ENCODE measurements at regions not wholly inside any gene's neighbourhood (a gene's known extent, or its start where the extent isn't known, plus 50 kb on each side); places are given as distances from the start of the nearest gene placed in this dataset.

GRCh38 chr10:105545101-105545500 lies 904.0 kb downstream of the SORCS3 start:
- Histone ChIP-seq H2BK12ac (ENCODE audit: low read depth, low read length) (no peak overlapping the region), H2BK15ac (ENCODE audit: low read length) (no peak overlapping the region), H4K8ac (ENCODE audit: extremely low read depth, insufficient read depth, low read length) (no peak overlapping the region), H2AFZ (ENCODE audit: low read length) (no peak overlapping the region), H3K23me2 (ENCODE audit: low read depth, low read length) (no peaks in the 10 kb centered on the region), H3K79me1 (ENCODE audit: low read depth, low read length) (no peaks in the 10 kb centered on the region), H3K4me3 (ENCODE audit: extremely low read depth in 1 of 4, insufficient read depth in 2 of 4, low read depth in 3 of 4, low read length in 4 of 4) (no peak overlapping the region), H2BK5ac (ENCODE audit: low read depth, low read length) (no peak overlapping the region), H3K4ac (replicated peaks; ENCODE audit: insufficient read length, low read depth, low read length) (no peak overlapping the region), H2AK5ac (ENCODE audit: low read depth, low read length) (no peak overlapping the region), H2BK120ac (replicated peaks; ENCODE audit: low read depth, low read length) (no peak overlapping the region), H3K23ac (ENCODE audit: insufficient read length) (no peak overlapping the region), H3K27ac (ENCODE audit: low read depth, low read length) (no peak overlapping the region), H3K9ac (replicated peaks in 1 of 4; ENCODE audit: extremely low read depth in 1 of 4, low read depth in 3 of 4, low read length in 3 of 4) (no peak overlapping the region), H3K4me1 (replicated peaks in 1 of 4; ENCODE audit: control insufficient read depth in 3 of 4, insufficient read depth in 4 of 4, low read length in 3 of 4) (0 out of 7 replicates have a peak, but pooled peaks cover 0 to 2% (median 0%) of the 10 kb centered on the region in 4 experiments), H4K91ac (replicated peaks; ENCODE audit: insufficient read length, low read length) (no peak overlapping the region), H2BK20ac (ENCODE audit: low read length) (no peak overlapping the region), H3K36me3 (ENCODE audit: control insufficient read depth in 2 of 4, insufficient read depth in 4 of 4, low read length in 3 of 4) (no peaks in the 10 kb centered on the region), H3K9me3 (ENCODE audit: insufficient read depth in 2 of 2, low read depth in 1 of 2, low read length in 1 of 2) (no peaks in the 10 kb centered on the region), H3K56ac (replicated peaks; ENCODE audit: insufficient read length, low read depth, low read length) (no peak overlapping the region), H3K4me2 (ENCODE audit: insufficient read depth in 1 of 2, low read depth in 2 of 2, low read length in 2 of 2) (no peak overlapping the region), H3K79me2 (ENCODE audit: control insufficient read depth in 1 of 2, insufficient read depth in 2 of 2, low read length in 2 of 2) (no peaks in the 10 kb centered on the region), H4K5ac (ENCODE audit: insufficient read length, low read depth, low read length) (no peak overlapping the region), H3K27me3 (replicated peaks in 1 of 4; ENCODE audit: control insufficient read depth in 3 of 4, extremely low read depth in 1 of 4, insufficient read depth in 3 of 4, low read length in 3 of 4) (no peaks in the 10 kb centered on the region), H3K18ac (ENCODE audit: extremely low read depth, low read length) (no peak overlapping the region), H3K14ac (ENCODE audit: insufficient read length) (no peak overlapping the region), H4K20me1 (replicated peaks in 1 of 2; ENCODE audit: control insufficient read depth in 1 of 2, insufficient read depth in 2 of 2, low read length in 2 of 2) (no peaks in the 10 kb centered on the region)
- FAIRE-seq: no peak
- DNase-seq (ENCODE audit: low read depth in 1 of 2, low spot score in 2 of 2): no peak
- CTCF ChIA-PET (ENCODE audit: partially characterized antibody): no interaction called here
- TF ChIP-seq CHD1 (IDR thresholded peaks at IDR 0.05; ENCODE audit: low read depth, low read length): no peak
- TF ChIP-seq SIX5 (IDR thresholded peaks at IDR 0.05; ENCODE audit: low read depth, low read length): no peak
- TF ChIP-seq NANOG (IDR thresholded peaks at IDR 0.05; ENCODE audit: insufficient read depth, low read depth, low read length, poor library complexity, severe bottlenecking): no peak
- no peak for TF ChIP-seq RXRA (IDR thresholded peaks at IDR 0.05; ENCODE audit: insufficient read depth, low read depth, low read length)
- TF ChIP-seq CTBP2 (IDR thresholded peaks at IDR 0.05; ENCODE audit: borderline replicate concordance, insufficient read depth, insufficient read length, low read length): no peak
- no peak for TF ChIP-seq E2F6 (IDR thresholded peaks at IDR 0.05)
- no peak for TF ChIP-seq SIN3A (conservative IDR thresholded peaks at IDR 0.05 in 1 of 2, IDR thresholded peaks at IDR 0.05 in 1 of 2; ENCODE audit: low read depth in 1 of 2, low read length in 2 of 2)
- no peak for TF ChIP-seq SRF (IDR thresholded peaks at IDR 0.05; ENCODE audit: low read depth, low read length)
- TF ChIP-seq RAD21 (IDR thresholded peaks at IDR 0.05 in 1 of 2, conservative IDR thresholded peaks at IDR 0.05 in 1 of 2; ENCODE audit: low read depth in 2 of 2, low read length in 2 of 2): no peak
- POLR2A ChIA-PET (ENCODE audit: partially characterized antibody): no interaction called here
